Kidney epithelial cell (primary cell): ENCODE measurements at regions not wholly inside any gene's neighbourhood (a gene's known extent, or its start where the extent isn't known, plus 50 kb on each side); places are given as distances from the start of the nearest gene placed in this dataset.
A peak's percentile ranks its signal among the peaks of the same experiment; 100 is the strongest.

Source experiments
- DNase-seq: peaks from one replicate; pipeline ENCODE4 v3.0.0-alpha.2; 2010; ENCODE audit warnings: low read depth
- H3K27me3 ChIP-seq: 2 replicates; pipeline ENCODE4 v1.6.0; 2011; ENCODE audit warnings: low read length; ENCODE audit not compliant: control insufficient read depth, insufficient read depth
- H3K36me3 ChIP-seq: 2 replicates; pipeline ENCODE4 v1.5.1; 2011; ENCODE audit warnings: low read length; ENCODE audit not compliant: control insufficient read depth, insufficient read depth
- H3K4me3 ChIP-seq: 2 replicates; pipeline ENCODE4 v1.5.1; 2011; ENCODE audit warnings: low read depth, mild to moderate bottlenecking, control low read depth, low read length
- CTCF ChIP-seq: IDR thresholded peaks from 2 replicates; pipeline ENCODE4 v1.5.1; 2011; ENCODE audit warnings: mild to moderate bottlenecking, moderate library complexity, low read length, control low read depth, inconsistent platforms; ENCODE audit not compliant: insufficient read depth, poor library complexity, severe bottlenecking

GRCh38 chr1:116852367-116852766, 57.3 kb upstream of the PTGFRN start:
- TF ChIP-seq CTCF, result no peak
- DNase-seq, result no peak
- Histone ChIP-seq H3K36me3 (no peaks in the 10 kb centered on the region), H3K27me3 (no peaks in the 10 kb centered on the region), H3K4me3 (no peak overlapping the region)

GRCh38 chr1:116852910-116853309, 56.8 kb upstream of the PTGFRN start:
- Histone ChIP-seq H3K36me3 (no peaks in the 10 kb centered on the region), H3K27me3 (no peaks in the 10 kb centered on the region), H3K4me3 (no peak overlapping the region)
- DNase-seq, result no peak
- no peak for TF ChIP-seq CTCF

- no peaks in the 10 kb centered on the region for H3K27me3 ChIP-seq
- no peaks in the 10 kb centered on the region for H3K36me3 ChIP-seq
- DNase-seq, result peak; percentile 88
- no peak overlapping the region for H3K4me3 ChIP-seq
- TF ChIP-seq CTCF, result no peak
Measured at GRCh38 chr1:116853680-116854402, 55.9 kb upstream of the PTGFRN start.

- Histone ChIP-seq H3K36me3 (no peaks in the 10 kb centered on the region), H3K27me3 (no peaks in the 10 kb centered on the region), H3K4me3 (no peak overlapping the region)
- no peak for TF ChIP-seq CTCF
- DNase-seq, result no peak
Measured at GRCh38 chr1:116854403-116854690, 55.4 kb upstream of the PTGFRN start.

- DNase-seq, result no peak
- H3K36me3 ChIP-seq, result no peaks in the 10 kb centered on the region
- no peak overlapping the region for H3K4me3 ChIP-seq
- no peaks in the 10 kb centered on the region for H3K27me3 ChIP-seq
- no peak for TF ChIP-seq CTCF
Measured at GRCh38 chr1:116854716-116855115, 55.0 kb upstream of the PTGFRN start.

- no peak for DNase-seq
- TF ChIP-seq CTCF, result no peak
- H3K36me3 ChIP-seq, result no peaks in the 10 kb centered on the region
- H3K27me3 ChIP-seq, result no peaks in the 10 kb centered on the region
- H3K4me3 ChIP-seq, result no peak overlapping the region
Measured at GRCh38 chr1:116855191-116855619, 54.5 kb upstream of the PTGFRN start.
